Suprapubic skin (tissue), 4 donors: ENCODE measurements at regions not wholly inside any gene's neighbourhood (a gene's known extent, or its start where the extent isn't known, plus 50 kb on each side); places are given as distances from the start of the nearest gene placed in this dataset.

Source experiments
- DNase-seq, 2 donors: peaks; one replicate each; pipeline ENCODE4 v3.0.0-alpha.2; 2019; ENCODE audit warnings: low spot score in 2 of 2
- H3K27ac ChIP-seq: fragments of 200-600 bp; sonication (generic); one replicate; pipeline ENCODE4 v1.5.1; 2019
- H3K27me3 ChIP-seq: fragments of 200-600 bp; sonication (generic); one replicate; pipeline ENCODE4 v1.5.1; 2019
- H3K36me3 ChIP-seq: fragments of 200-600 bp; sonication (generic); one replicate; pipeline ENCODE4 v1.5.1; 2019
- H3K4me1 ChIP-seq: fragments of 200-600 bp; sonication (generic); one replicate; pipeline ENCODE4 v1.5.1; 2019
- H3K4me3 ChIP-seq: fragments of 200-600 bp; sonication (generic); one replicate; pipeline ENCODE4 v1.5.1; 2019; ENCODE audit warnings: mild to moderate bottlenecking
- H3K9me3 ChIP-seq: fragments of 200-600 bp; sonication (generic); one replicate; pipeline ENCODE4 v1.5.1; 2019
- EP300 ChIP-seq: sonication (generic); formaldehyde crosslinking; IDR thresholded peaks from one replicate; pipeline ENCODE4 v1.6.1; 2017; ENCODE audit warnings: antibody characterized with exemption
- POLR2A ChIP-seq, 2 donors: fragments of 450-650 bp; IDR thresholded peaks; one replicate each; pipeline ENCODE4 v1.6.1; 2017; ENCODE audit warnings: antibody characterized with exemption in 2 of 2, mild to moderate bottlenecking in 2 of 2, moderate library complexity in 2 of 2
- POLR2AphosphoS5 ChIP-seq, 3 donors: sonication (generic); formaldehyde crosslinking; IDR thresholded peaks; one replicate each; pipeline ENCODE4 v1.6.1; 2017; ENCODE audit warnings: antibody characterized with exemption in 3 of 3
- WGBS: methylation state at CpG from one replicate; pipeline ENCODE4 v1.1.5; 2018; 5-methylcytosine and 5-hydroxymethylcytosine counted together
- TF ChIP-seq, protein P1 (sequence below), 2 donors: fragments of 200-600 bp in 1 of 2; fragments of 450-650 bp in 1 of 2; sonication (generic) in 1 of 2; IDR thresholded peaks; one replicate each; pipeline ENCODE4 v1.5.1; 2016 to 2019; ENCODE audit warnings: antibody characterized with exemption in 2 of 2, mild to moderate bottlenecking in 1 of 2, moderate library complexity in 1 of 2

DNA sequence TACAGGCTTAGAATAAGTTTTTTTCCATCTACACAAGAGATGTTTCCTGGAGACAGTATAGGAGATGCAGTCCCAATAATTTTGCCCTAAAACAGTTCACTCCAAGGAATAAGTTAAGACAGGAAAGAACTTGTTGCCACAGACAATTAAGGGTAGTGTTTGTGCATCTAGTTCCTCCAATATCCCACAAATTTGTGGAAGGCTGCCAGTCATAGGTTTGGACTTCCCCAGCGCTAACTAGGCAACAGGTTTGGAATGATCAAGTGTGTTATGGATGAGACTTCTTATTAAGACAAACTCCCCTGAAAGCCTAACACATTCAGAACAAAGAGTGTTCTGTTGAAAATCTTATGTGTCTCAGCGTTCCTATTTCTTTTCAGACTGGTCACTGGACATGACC, 611.0 kb downstream of the CCER1 start:
- DNase-seq: no peak
- WGBS: 46% methylated on average over 2 of the region's 2 CpGs
- Histone ChIP-seq H3K4me1 (peaks cover 3% of the 10 kb centered on the region), H3K36me3 (no peaks in the 10 kb centered on the region), H3K9me3 (no peaks in the 10 kb centered on the region), H3K27me3 (no peaks in the 10 kb centered on the region), H3K4me3 (no peak overlapping the region), H3K27ac (no peak overlapping the region)
- TF ChIP-seq POLR2A (IDR thresholded peaks at IDR 0.05): no peak
- TF ChIP-seq POLR2AphosphoS5 (IDR thresholded peaks at IDR 0.05): no peak
- TF ChIP-seq EP300: no peak
- TF ChIP-seq, protein P1, sequence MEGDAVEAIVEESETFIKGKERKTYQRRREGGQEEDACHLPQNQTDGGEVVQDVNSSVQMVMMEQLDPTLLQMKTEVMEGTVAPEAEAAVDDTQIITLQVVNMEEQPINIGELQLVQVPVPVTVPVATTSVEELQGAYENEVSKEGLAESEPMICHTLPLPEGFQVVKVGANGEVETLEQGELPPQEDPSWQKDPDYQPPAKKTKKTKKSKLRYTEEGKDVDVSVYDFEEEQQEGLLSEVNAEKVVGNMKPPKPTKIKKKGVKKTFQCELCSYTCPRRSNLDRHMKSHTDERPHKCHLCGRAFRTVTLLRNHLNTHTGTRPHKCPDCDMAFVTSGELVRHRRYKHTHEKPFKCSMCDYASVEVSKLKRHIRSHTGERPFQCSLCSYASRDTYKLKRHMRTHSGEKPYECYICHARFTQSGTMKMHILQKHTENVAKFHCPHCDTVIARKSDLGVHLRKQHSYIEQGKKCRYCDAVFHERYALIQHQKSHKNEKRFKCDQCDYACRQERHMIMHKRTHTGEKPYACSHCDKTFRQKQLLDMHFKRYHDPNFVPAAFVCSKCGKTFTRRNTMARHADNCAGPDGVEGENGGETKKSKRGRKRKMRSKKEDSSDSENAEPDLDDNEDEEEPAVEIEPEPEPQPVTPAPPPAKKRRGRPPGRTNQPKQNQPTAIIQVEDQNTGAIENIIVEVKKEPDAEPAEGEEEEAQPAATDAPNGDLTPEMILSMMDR (IDR thresholded peaks at IDR 0.05): no peak

DNA sequence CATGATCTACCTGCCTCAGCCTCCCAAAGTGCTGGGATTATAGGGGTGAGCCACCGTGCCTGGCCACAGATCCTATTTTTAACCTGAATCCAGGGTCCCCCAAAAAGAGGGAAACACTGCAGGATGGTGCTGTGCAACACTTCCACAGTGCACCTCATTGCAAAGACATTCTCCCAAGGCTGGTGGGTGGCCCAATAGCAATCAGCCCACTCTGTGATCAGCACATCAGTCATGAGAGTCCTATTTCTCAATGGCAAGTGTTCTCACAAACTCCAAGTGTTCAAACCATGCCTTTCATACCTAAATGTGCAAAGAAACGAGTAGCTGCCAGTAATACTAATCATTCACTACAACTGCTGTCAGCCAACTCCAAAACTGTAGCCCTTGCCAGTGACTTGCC, 612.9 kb downstream of the CCER1 start:
- TF ChIP-seq EP300 (no peak), POLR2A (IDR thresholded peaks at IDR 0.05) (no peak), POLR2AphosphoS5 (IDR thresholded peaks at IDR 0.05) (no peak)
- TF ChIP-seq, protein P1 (IDR thresholded peaks at IDR 0.05): no peak
- Histone ChIP-seq H3K4me3 (no peak overlapping the region), H3K4me1 (peaks cover 3% of the 10 kb centered on the region), H3K36me3 (no peaks in the 10 kb centered on the region), H3K9me3 (no peaks in the 10 kb centered on the region), H3K27ac (no peak overlapping the region), H3K27me3 (no peaks in the 10 kb centered on the region)
- WGBS: 64% methylated on average over 2 of the region's 2 CpGs
- no peak for DNase-seq

DNA sequence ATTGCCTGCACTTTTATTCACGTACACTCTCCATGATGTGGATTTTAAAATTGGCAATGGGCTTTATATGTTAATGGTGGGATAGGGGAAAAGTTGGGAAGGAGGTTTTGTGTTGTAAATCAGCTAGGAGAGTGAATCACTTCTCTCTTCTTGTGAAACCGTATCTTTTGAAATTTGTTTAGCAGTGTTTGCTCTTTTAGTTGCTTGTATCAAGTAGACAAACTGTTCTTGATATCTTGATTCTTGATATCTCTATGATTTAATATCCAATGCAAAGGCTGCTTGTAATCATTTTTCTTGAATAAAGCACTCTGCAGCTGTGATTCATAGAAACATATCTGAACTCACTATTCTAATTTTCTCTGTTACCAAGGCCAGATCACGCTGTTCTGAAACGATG, 615.1 kb downstream of the CCER1 start:
- no peak for DNase-seq
- WGBS: 91% methylated on average over 4 of the region's 4 CpGs
- Histone ChIP-seq H3K4me1 (peaks cover 3% of the 10 kb centered on the region), H3K27ac (no peak overlapping the region), H3K36me3 (no peaks in the 10 kb centered on the region), H3K9me3 (no peaks in the 10 kb centered on the region), H3K27me3 (no peaks in the 10 kb centered on the region), H3K4me3 (no peak overlapping the region)
- TF ChIP-seq POLR2AphosphoS5 (IDR thresholded peaks at IDR 0.05) (no peak), EP300 (no peak), POLR2A (IDR thresholded peaks at IDR 0.05) (no peak)
- TF ChIP-seq, protein P1 (IDR thresholded peaks at IDR 0.05): no peak

DNA sequence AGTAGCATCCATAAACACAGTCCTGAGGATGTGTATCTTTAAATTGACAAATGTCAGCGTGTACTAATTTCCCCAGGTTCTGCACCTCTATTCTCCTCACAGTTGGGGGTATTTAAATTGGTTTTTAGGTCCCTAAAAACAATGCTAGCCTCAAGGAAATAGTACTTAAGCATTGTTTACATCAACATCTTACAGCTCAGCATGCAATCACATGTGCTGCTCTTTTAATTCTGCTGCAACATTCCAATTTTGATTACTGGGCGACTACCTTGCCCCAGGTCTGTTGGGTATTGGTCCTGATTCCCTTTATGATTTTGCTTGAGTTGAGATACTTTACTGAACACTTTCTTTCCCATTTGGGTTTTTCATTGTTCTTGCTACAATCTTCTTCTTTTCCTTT, 616.6 kb downstream of the CCER1 start:
- no peak for DNase-seq
- Histone ChIP-seq H3K4me3 (no peak overlapping the region), H3K27ac (no peak overlapping the region), H3K27me3 (no peaks in the 10 kb centered on the region), H3K36me3 (no peaks in the 10 kb centered on the region), H3K4me1 (no peaks in the 10 kb centered on the region), H3K9me3 (no peaks in the 10 kb centered on the region)
- TF ChIP-seq, protein P1 (IDR thresholded peaks at IDR 0.05): no peak
- TF ChIP-seq EP300 (no peak), POLR2AphosphoS5 (IDR thresholded peaks at IDR 0.05) (no peak), POLR2A (IDR thresholded peaks at IDR 0.05) (no peak)
- WGBS: 83% methylated on average over 2 of the region's 2 CpGs

DNA sequence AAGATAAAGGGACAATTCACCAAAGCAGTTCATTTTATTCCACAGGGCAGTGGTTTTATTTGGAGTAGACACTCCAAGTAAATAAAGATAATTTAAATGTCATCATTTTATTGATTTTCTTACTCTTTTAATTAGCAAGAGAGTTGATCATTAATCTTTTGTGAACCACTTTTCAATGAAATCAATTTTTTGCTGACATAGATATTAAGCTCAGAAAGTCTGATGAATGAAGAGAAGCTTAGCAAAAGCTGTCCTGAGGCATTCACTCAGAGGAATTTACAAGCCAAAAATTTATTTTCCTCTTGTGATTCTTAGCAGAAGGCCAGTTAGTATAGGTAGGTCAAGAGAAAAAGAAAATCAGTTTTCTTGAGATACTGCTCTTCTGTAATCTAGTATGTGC, 618.0 kb downstream of the CCER1 start:
- DNase-seq: no peak
- no peaks in the 10 kb centered on the region for H3K36me3 ChIP-seq
- H3K27me3 ChIP-seq: no peaks in the 10 kb centered on the region
- no peak overlapping the region for H3K4me3 ChIP-seq
- TF ChIP-seq, protein P1 (IDR thresholded peaks at IDR 0.05): no peak
- no peak overlapping the region for H3K27ac ChIP-seq
- no peaks in the 10 kb centered on the region for H3K4me1 ChIP-seq
- no peaks in the 10 kb centered on the region for H3K9me3 ChIP-seq
